ENCODE measurements at regions not wholly inside any gene's neighbourhood (a gene's known extent, or its start where the extent isn't known, plus 50 kb on each side); places are given as distances from the start of the nearest gene placed in this dataset.

DNA sequence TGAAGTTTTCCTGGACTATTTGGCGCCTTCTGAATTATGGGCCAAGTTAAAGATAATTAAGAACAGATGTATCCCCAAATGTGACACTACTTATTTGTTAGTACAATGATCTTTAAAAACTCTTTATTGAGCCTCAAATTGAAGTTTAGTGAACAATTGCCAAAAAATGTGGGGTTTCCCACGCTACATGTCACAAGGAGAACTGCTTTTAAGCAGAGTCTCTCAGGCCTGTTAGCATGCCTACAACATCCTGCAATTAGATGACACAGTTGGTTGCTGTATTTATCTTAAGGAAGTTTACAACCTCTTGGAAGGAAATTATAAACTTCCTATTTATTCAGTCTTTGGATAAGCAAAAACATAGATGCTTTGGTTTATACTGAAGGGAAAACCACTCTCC lies 733.0 kb downstream of the TNS3 start:
- Histone ChIP-seq H3K9me3 (no peaks in the 10 kb centered on the region), H3K4me1 (no peaks in the 10 kb centered on the region), H3K27me3 (no peaks in the 10 kb centered on the region), H3K27ac (no peak overlapping the region), H3K36me3 (no peaks in the 10 kb centered on the region), H3K4me3 (no peak overlapping the region)
- in situ Hi-C loops (cut with MboI; ENCODE audit: low sequenced_read_pairs in 4 of 4) (no loop called here), intact Hi-C loops (cut with DNase I; ENCODE audit: low total_unique reads) (no loop called here)
- TF ChIP-seq POLR2A (IDR thresholded peaks at IDR 0.05) (no peak), CTCF (IDR thresholded peaks at IDR 0.05 in 4 of 5, conservative IDR thresholded peaks at IDR 0.05 in 1 of 5) (no peak)
- DNase-seq (no peak), ATAC-seq (no peak)

- Histone ChIP-seq H3K27ac (no peak overlapping the region), H3K36me3 (no peaks in the 10 kb centered on the region), H3K4me1 (no peaks in the 10 kb centered on the region), H3K4me3 (no peak overlapping the region), H3K27me3 (no peaks in the 10 kb centered on the region), H3K9me3 (no peaks in the 10 kb centered on the region)
- intact Hi-C loops (cut with DNase I; ENCODE audit: low total_unique reads) (no loop called here), in situ Hi-C loops (cut with MboI; ENCODE audit: low sequenced_read_pairs in 4 of 4) (no loop called here)
- DNase-seq (no peak), ATAC-seq (no peak)
- TF ChIP-seq CTCF (IDR thresholded peaks at IDR 0.05 in 4 of 5, conservative IDR thresholded peaks at IDR 0.05 in 1 of 5) (no peak), POLR2A (IDR thresholded peaks at IDR 0.05) (no peak)
These were observed 733.6 kb downstream of the TNS3 start for GRCh38 chr7:46848311-46848710.

GRCh38 chr7:46847126-46847525 lies 734.8 kb downstream of the TNS3 start:
- TF ChIP-seq POLR2A (IDR thresholded peaks at IDR 0.05): no peak
- TF ChIP-seq CTCF (IDR thresholded peaks at IDR 0.05 in 4 of 5, conservative IDR thresholded peaks at IDR 0.05 in 1 of 5): no peak

GRCh38 chr7:46844486-46844885 lies 737.4 kb downstream of the TNS3 start:
- no peaks in the 10 kb centered on the region for H3K27me3 ChIP-seq
- no peaks in the 10 kb centered on the region for H3K36me3 ChIP-seq
- no peak for ATAC-seq
- intact Hi-C loops (cut with DNase I; ENCODE audit: low total_unique reads) (no loop called here), in situ Hi-C loops (cut with MboI; ENCODE audit: low sequenced_read_pairs in 4 of 4) (no loop called here)
- TF ChIP-seq CTCF (IDR thresholded peaks at IDR 0.05 in 4 of 5, conservative IDR thresholded peaks at IDR 0.05 in 1 of 5) (no peak), POLR2A (IDR thresholded peaks at IDR 0.05) (no peak)
- no peaks in the 10 kb centered on the region for H3K4me1 ChIP-seq
- no peak for DNase-seq
- H3K27ac ChIP-seq: no peak overlapping the region
- H3K4me3 ChIP-seq: no peak overlapping the region
- no peaks in the 10 kb centered on the region for H3K9me3 ChIP-seq

More at GRCh38 chr7:46847126-46847525, 734.8 kb downstream of the TNS3 start:
- intact Hi-C loops (cut with DNase I; ENCODE audit: low total_unique reads) (no loop called here), in situ Hi-C loops (cut with MboI; ENCODE audit: low sequenced_read_pairs in 4 of 4) (no loop called here)
- H3K36me3 ChIP-seq: no peaks in the 10 kb centered on the region
- no peak overlapping the region for H3K27ac ChIP-seq
- no peaks in the 10 kb centered on the region for H3K9me3 ChIP-seq
- no peaks in the 10 kb centered on the region for H3K4me1 ChIP-seq
- ATAC-seq: no peak
- DNase-seq: no peak
- no peaks in the 10 kb centered on the region for H3K27me3 ChIP-seq
- no peak overlapping the region for H3K4me3 ChIP-seq

DNA sequence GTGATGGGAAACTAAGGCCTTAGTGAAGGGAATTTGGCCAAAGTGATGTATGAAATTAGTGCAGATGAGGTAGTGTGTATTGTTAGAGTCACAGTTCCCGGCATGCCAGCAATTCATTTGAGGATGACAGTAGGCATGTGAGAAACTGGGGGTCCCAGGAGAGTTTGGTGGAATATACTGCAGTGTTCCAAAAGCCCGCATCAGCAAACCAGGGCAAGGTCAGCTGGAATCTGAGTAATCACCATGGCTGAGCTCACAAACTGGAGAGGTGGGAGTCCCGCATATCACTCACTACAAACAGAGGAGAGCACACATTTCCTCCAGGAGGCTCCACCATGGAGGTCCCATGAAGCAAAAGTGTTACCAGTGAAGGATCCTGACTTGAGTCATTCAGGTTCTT lies 740.7 kb downstream of the TNS3 start:
- DNase-seq: no peak
- Histone ChIP-seq H3K4me1 (no peaks in the 10 kb centered on the region), H3K27me3 (no peaks in the 10 kb centered on the region), H3K36me3 (no peaks in the 10 kb centered on the region), H3K9me3 (no peaks in the 10 kb centered on the region), H3K27ac (no peak overlapping the region), H3K4me3 (no peak overlapping the region)
- intact Hi-C loops (cut with DNase I; ENCODE audit: low total_unique reads) (no loop called here), in situ Hi-C loops (cut with MboI; ENCODE audit: low sequenced_read_pairs in 4 of 4) (no loop called here)
- TF ChIP-seq POLR2A (IDR thresholded peaks at IDR 0.05) (no peak), CTCF (IDR thresholded peaks at IDR 0.05 in 4 of 5, conservative IDR thresholded peaks at IDR 0.05 in 1 of 5) (no peak)
- no peak for ATAC-seq
